GM21619 (cell line): ENCODE measurements at regions not wholly inside any gene's neighbourhood (a gene's known extent, or its start where the extent isn't known, plus 50 kb on each side); places are given as distances from the start of the nearest gene placed in this dataset.

Experiments
- ATAC-seq: cut with Tn5 transposase; IDR thresholded peaks from one replicate; pipeline ENCODE4 v1.9.1; 2021; ENCODE audit not compliant: unreplicated experiment

DNA sequence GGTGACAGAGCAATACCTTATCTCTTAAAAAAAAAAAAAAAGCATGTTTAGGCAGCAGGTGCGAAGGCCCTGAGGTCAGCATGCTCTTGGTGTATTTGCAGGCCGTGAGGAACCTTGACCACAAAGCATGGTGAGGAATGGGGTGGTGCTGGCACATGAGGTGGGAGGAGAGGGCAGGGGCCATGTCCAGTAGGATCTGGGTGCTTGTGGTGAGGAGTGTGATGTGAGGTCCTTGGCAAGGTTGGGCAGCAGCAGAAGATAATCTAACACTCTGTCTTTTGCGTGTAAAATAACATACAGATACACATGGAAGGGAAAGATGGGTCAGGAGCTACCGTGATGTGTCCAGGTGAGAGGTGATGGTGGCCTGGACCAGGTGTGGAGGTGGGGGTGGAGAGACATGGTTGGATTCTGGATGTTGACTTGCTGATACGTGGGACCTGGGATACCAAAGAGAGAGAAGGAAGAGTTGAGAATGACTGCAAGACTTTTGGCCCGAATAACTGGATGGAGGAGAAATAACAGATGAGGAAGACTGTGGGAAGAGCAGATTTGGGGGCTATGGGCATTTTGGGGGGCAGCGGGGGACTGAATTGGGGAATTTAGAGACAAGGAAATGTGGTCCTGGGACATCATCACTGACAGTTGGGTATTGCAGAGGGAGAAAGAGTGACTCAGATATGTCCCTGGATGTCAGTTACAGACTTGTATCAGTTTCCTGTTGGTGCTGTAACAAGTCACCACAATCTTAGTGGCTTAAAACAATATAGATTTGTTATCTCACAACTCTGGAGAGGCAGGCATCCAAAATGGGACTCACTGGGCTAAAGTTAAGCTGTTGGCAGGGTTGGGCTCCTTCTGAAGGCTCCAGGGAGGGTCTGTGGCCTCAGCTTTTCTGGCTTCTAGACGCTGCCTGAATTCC, 274.9 kb downstream of the HAPSTR1 start:
- ATAC-seq, result no peak

DNA sequence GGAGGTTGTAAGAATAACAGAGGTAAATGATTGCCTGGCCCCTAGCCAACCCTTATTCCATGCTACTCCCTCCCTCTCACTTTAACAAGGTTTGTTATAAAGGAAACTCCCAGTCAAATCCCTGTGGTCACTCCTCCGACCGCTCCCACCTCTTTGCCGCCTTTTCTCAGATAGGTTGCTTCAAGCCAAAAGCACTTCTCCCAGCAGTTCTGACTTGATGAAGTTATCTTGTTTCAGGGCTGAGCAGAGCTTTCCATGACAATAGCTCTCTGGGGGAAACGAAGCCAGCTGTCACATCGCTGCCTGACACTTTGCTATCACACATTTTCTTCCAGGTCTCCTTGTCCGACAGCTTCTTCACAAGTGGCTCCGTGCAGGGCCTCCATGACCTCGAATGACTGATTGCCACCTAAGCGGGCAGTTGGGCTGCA, 278.6 kb downstream of the HAPSTR1 start:
- ATAC-seq, result no peak

DNA sequence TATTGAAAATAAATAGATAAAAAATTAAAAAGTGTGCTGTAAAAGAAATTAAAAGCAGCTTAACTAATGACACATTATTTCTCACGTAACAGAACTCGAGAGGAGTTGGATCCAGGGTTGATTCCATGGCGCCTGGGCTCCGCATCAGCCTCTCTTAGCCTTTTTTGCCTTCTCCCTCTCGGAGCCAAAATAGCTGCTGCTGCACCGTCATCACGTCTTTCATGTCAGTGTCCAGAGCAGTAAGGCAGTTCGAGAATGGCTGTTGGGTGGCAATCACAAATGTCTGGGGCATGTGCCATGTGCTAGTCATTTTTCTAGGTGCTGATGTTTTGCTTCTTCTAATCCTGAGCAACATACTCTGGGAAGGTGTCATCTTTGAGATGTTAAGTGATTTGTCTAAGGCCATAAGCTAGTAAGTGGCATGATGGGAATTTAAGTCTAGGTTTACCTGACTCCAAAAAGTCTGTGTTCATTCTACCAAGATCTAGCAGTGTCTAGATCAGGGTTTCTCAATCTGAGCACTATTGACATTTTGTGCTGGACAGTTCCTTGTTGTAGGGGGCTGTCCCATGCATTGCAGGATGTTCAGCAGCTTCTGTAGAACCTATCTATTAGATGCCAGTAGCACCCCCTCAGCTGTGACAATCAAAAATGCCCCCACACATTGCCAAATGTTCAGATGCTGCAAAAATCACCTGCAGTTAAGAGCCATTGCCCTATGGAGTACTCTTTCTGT, 280.4 kb downstream of the HAPSTR1 start:
- ATAC-seq, result no peak

DNA sequence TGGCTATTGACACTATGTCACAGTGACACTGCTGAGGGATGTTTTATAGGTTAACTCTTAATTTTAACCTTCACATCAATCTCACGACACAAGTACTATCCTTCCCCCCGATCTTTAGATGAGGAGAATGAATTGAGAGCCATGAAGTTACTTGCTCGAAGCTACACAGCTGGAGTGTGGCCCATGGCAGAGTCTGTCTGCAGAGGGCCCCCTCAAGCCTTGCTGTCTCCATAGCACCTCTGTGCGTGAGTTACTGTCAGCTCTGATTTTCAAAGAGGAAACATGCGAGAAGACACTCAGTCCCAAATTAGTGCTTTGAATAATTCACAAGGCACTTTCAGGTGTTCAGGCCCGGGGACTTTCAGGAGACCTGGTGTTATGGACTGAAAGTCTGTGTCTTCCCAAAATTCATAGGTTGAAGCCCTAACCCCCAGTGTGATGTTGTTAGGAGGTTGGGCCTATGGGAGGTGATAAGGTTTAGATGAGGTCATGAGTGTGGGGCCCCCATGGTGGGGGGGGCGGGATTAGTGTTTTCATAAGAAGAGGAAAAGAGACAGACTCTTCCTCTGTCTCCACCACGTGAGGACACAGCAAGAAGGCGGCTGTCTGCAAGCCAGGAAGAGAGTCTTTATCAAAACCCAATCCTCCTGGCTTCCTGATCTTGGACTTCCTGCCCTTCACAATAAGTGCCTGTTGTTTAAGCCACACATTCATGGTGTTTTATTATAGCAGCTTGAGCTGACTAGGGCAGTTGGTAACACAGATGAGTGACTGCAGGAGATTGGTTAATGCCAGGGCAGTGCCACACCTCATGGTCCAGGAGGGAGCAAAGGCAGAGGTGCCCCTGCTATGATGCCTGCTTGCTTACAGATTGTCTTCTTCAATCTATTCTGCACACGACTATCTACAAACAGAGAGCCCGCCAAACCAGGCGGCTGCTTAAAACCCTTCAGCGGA, 281.8 kb downstream of the HAPSTR1 start:
- ATAC-seq, result no peak

DNA sequence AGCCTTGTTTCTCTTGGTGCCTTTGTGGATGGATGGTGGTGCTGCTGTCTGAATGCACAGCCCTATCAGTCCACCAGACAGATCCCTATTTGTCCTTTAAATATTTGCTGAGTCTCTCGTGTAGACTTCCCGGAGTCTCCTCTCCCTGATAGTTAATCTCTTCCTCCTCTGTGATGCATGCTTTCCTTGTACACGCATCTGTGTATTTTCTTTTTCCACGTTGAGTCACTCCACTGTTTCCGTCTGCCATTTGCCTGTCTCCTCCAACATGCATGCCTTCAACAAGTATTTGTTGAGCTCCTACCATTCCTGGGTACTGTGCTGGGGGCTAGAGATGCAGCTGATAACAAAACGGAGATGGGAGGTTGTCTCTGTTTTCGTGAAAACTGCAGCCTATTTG, 282.6 kb downstream of the HAPSTR1 start:
- no peak for ATAC-seq

DNA sequence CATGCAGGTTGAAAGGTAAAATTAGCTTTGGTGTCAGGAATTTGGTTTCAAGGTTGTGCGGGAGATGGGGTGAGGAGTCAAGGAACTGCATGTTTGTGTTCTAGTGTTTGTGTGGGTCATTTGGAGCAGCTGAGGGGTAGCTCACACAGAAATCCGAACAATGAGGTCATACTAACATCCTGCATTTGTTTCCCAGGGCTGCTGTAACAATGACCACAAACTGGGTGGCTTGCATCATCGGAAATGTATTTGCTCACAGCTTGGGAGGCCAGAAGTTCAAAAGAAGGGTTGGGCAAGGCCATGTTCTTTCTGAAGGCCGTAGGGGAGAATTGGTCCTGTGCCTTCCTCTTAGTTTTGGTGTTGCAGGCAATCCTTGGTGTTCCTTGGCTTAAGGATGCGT, 287.4 kb downstream of the HAPSTR1 start:
- no peak for ATAC-seq

DNA sequence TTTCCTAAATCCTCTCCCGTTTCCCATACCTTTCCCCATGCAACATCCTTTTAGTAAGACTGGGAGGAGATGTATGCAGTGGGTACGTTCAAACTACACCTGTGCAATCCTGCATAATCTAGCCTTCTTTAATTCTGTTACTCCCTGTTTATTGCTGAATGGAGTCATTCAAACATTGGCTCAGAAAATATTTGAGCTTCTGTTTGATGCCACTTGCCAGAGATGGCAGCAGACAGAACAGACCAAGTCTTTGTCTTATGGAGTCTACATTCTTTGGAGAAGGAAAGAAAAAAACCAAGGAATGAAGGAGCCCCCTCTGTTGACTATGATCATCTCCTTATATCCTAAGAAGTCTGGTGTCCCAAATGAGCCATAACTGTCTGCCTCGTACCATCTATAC, 288.8 kb downstream of the HAPSTR1 start:
- ATAC-seq, result no peak

DNA sequence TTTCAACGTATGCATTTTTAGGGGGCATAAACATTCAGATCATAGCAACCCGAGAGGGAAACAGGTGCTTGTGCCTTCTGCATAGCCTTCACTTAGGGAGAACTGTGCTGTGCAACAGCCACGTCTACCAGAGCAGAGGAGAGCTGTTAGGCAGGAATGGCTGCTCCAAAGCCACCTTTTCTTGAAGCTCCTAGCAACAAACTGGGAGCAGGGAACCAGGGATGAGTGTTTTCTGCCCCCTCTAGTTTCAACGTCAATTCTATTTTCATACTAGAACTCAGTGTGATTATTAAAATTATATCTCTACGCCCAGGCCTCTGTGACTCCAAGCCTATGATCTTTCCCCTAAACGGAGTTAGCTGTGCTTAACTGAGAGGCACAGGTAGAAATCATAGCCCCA, 290.0 kb downstream of the HAPSTR1 start:
- ATAC-seq, result no peak

DNA sequence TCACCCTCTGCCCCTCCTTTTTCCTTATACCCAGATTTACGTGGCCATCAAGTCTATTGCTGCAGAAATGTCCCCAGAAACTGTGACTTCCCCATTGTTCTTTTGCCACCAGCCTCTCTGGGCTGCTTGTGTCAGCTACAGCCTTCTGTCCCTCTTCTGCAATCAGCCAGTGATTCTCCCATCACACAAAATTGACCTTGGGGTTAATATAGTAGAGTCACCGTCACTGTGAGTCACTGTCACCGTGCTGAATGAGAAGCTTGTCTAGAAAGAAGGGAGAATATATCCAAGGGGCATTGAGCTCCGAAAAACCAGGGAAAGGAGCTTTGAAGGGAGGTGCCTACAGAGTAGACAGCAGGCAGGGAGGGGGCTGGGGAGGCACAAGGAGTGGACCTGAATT, 290.5 kb downstream of the HAPSTR1 start:
- no peak for ATAC-seq

DNA sequence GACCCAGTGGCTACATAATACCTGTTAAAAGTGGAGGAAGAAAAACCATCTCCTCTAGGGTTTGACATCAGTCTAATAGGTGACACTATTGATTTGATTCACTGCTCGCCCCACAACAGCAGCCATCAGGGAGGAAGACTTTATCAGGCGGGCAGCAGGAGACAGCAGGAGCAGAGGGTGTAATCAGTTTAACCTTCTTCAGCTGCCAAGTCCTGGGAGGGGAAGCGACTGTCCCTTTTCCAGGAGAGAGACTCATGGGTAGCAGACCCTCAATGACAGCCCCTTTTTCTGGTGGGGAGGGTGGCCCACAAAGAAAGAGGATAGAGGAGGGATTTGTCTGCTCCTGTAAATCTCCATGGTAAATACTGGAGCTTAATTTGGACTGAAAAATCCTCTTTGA, 291.8 kb downstream of the HAPSTR1 start:
- no peak for ATAC-seq

DNA sequence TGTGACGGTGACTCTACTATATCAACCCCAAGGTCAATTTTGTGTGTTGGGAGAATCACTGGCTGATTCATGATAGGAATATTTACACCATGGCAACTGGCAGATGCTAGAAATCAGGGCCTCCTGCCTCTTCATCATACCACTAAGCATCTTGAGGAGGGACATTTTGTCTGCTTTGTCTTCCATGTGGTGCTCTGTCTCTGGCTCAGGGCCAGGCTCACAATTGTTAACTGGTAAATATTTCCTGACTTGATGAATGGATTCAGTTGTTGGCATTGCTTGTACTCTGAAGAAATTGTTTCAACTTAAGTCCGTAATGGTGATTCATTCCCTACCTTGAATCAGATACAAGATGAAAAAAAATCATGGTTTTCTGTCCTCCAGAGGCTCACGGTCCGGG, 292.7 kb downstream of the HAPSTR1 start:
- ATAC-seq, result no peak

DNA sequence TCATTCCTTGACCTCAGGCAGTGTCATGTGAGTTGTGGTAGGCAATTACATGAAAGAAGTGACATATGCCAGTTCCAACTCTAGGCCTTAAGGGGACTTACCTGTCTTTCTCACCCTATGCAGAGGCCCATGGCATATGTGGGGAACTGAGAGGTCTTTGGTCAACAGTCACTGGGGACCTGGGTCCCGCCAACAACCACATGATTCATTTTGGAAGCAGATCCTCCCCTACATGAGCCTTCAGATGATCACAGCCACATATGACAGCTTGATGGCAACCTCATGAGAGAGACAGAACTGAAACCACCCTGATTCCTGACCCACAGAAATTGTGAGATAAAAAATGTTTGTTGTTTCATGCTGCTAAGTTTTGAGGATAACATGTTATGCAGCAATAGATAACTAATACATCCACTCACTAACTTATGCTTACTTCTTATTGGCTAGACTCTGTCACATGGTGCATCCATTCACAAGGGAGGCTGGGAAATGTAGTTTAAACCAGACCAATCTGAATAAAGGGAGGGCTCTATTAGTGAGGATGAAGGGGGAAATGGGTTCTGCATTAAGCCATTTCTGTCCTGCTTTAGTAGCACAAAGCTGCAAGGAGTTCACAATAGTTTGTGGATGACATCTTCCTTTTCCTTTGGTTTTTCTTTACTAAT, 298.2 kb downstream of the HAPSTR1 start:
- no peak for ATAC-seq

DNA sequence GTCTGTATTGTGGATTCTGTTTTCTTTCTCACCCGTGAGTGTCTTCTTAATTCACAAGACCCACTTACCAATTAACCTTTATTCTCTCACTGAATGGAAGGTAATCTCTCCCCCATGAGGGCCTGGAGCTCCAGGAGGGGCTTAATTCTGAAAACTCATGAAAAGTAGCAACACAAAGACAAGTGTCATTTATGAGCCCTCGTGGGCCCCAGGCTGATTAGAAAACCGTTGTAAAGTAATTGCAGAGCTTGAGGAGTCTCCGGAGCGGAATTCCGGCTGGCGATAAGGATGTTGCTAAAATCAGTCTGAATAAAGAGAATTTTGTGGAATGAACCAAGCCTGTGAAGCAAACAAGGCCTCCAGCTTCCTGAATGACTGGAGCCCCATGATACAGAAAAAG, 301.5 kb downstream of the HAPSTR1 start:
- no peak for ATAC-seq

DNA sequence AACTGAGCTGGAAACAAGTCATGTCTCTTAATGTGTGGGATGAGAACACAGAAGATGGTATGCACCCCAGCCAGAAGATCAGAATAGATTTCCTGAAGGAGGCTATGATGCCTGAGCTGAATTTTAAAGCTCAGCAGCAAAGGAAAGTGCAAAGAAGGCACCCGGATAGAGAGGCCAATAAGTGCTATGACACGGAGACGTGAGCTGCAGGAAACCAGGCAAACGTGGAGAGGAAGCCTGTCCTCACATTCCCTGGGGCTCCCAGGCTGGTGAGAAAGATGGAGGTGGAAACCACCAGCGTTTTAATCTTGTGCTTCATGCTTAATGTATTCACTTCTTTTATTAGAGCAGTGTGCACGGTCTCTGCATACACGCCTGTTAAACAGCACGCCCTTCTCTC, 302.1 kb downstream of the HAPSTR1 start:
- no peak for ATAC-seq

DNA sequence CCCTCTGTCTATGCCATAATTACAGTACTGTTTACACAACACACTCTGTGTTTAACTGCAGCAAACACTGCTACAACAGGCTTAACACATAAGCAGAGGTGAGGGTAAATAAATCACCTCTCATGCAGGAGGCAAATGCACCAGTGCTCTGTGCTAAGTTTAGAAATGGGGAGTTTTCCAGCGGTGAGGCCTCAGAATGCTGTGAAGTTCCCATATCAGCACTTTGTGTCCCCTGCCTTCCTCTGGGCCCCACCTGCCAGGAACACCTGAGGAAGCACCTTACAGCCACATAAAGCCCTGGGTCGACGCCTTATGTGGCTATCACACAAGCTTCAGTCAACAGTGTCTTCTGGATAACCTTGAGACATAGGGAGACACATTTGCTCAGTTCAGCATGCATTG, 304.5 kb downstream of the HAPSTR1 start:
- ATAC-seq, result no peak

DNA sequence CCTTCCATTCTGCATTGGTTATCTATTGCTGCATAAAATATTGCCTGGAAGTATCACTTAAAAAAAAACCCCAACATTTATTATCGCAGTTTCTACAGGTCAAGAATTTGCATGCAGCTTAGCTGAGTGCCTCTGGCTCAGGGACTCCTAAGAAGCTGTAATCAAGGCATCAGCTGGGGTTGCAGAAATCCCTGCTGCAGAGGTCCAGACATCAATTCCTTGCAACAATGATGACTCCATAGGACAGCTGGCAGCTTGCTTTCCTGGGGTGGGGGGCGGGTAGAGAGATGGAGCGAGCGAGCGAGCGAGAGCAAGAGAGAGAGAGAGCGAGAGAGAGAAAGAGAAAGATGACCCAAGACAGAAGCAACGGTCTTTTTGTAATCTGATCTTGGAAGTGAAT, 308.1 kb downstream of the HAPSTR1 start:
- ATAC-seq, result no peak

DNA sequence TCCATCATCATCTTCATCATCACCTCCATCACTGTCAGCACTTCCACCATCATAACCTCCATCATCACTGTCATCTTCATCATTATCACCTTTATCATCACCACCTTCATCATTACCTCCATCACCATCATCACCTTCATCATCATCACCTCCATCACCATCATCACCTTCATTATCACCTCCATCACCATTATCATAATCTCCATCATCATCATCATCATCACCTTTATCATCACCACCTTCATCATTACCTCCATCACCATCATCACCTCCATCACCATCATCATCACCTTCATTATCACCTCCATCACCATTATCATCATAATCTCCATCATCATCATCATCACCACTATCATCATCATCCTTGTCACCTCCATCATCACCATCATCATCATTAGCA, 309.7 kb downstream of the HAPSTR1 start:
- ATAC-seq, result no peak

DNA sequence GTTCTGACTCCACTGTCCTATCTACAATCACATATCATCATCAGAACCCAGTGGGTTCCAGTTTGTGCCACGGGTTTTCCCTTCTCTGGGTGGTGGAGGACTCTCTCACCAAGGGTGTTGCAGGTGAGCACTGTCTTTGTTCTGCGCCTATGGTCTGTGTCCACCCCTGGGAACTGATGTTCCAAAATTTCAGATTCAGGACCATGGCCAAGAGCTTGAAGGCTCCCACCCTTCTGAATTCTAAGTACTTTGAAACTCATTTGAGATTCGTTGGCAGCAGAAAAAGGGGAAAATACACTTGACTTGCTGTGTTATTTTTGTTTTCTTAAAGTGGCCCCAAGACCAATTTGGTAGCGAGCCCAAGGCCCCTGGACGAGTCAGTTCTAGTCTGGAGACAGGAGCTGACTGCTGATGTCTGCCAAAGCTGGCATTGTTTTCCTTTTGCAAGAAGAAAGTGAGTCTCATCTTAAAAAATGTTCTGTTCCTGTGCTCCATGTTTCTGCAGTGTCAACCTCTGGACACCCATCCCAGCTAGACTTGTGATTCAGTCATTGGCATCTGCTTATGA, 310.9 kb downstream of the HAPSTR1 start:
- no peak for ATAC-seq

DNA sequence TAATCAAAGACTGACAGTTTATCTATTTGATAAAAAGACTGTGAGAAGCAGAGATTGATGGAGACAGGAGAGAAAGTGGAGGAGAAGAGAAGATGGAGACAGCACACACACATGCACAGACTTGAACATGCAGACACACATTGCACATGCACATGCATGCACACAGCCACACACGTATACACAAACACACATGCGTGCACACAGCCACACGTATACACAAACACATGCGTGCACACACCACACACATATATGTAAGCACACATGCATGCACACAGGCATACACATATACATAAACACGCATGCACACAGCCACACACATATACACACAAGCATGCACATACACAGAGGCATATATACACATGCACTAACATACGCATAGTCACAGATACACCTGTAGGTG, 313.4 kb downstream of the HAPSTR1 start:
- ATAC-seq, result no peak

DNA sequence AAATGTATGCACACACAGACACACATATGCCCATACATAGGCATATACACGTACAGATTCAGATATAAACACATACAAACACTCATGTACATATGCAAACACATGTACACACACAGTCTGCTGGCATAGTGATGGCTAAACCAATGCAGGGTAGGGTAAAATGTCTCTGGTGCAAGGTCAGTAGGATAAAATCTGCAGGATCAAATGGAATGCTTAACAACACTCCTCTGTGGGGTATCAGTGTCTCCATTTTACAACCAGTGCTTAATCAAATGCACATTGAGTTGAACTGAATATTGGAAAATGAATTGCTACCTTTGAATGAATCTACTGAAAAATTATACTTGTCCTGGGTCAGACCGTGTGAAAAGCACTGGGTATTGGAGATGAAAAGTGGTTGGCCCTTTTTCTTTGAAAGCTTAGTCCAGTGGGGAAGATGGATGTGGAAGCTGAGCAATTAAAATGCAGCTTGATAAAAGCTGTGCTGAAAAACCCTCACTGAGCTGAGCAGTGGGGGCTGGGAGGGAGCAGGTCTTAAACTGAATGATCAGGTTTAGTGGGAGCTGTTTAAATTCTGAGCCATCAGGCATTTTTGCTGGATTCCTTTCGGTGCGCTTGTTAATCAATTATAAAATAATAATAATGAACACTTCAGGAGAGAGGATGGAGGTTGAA, 314.7 kb downstream of the HAPSTR1 start:
- ATAC-seq, result no peak
